ENCODE measurements at regions not wholly inside any gene's neighbourhood (a gene's known extent, or its start where the extent isn't known, plus 50 kb on each side); places are given as distances from the start of the nearest gene placed in this dataset.

DNA sequence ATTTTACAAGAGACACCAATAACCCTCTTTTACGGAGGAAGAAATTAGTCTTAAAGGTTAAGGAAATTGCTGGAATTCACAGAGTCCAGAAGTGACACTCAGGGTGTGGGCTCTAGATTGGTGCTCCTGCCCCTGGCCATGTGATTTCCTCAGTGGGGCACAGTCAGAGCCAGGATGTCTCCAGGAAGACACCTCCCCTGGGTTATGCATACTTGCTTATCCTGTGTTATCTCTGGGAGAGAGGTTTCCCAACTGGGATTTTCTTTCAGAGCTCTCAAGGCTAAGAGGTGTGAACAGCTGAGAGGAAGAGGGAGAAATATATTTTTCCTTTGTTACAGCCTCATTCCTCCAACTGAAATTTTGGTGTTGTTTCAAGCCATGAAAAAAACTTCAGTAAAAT lies 125.6 kb upstream of the CELF4 start:
- DNase-seq (ENCODE audit: low read depth): no peak

DNA sequence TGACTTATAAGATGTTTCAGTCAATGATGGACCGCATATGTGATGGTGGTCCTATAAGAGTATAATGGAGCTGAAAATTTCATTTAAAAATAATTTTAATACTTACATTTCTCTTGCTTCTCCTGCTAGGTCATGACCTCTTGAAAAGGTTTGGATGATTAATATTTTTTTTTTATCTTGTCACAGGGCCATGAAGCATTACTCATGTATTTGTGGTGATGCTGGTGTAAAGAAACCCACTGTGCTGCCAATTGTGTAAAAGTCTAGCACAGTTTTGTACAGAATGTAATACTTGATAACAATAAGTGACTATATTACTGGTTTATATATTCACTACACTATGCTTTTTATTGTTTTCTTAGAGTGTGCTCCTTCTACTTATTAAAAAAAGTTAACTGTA lies 124.2 kb upstream of the CELF4 start:
- DNase-seq (ENCODE audit: low read depth): no peak

DNA sequence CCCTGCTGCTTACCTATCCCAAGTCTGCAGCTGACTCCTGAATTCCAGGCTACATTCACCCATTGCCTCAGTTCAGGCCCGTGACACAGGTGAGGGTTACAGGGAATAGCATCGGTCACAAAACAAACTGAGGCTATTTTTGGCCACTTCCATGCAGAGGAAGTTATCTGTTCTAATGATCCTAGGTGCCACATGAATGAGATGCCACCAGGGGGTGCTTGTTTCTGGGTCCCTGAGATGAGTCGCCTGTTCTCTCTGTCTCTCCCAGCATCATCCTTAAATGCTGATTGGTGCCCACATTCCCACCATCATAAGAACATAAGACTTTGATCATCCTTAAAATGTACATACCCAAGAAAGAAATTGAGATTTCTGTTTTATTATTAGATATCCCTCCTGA lies 119.0 kb upstream of the CELF4 start:
- DNase-seq (ENCODE audit: low read depth): no peak

DNA sequence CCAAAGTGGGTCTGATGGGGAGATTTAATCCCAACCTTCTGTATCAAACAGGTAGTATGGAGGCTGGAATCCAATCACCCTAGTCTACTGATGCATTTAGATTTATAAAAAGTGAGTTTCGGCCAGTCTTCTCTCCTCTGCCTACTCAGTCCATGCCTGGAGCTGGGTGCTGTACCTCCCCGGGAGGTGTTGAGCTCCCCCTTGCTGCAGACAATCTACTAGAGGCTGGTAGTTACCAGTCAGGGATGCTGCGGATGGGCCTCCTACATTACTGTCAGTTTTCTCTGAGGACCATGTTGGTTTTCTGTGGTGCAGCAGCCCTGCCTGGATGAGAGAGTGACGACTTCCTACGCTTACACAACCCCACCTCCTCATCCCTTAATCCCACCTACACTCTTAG lies 118.6 kb upstream of the CELF4 start:
- no peak for DNase-seq (ENCODE audit: low read depth)

DNA sequence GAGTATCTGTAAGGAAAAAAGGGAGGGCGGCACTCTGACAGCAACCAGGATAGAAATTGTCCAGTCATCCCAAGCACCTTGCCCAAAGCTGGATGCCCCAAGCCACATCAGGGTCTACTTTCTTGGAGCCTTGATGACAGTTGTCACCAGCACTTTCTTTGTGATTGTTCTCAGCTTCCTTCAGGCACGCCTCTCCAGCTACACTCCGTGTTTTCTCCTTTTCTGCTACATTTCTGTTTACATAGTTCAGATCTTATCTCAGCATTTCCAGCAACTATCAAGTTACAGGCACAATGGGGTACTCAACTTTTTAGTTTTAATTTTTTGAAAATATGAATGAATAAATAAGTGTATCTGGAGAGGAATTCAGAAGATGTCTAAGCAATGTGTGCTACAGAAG lies 115.3 kb upstream of the CELF4 start:
- DNase-seq (ENCODE audit: low read depth): no peak

DNA sequence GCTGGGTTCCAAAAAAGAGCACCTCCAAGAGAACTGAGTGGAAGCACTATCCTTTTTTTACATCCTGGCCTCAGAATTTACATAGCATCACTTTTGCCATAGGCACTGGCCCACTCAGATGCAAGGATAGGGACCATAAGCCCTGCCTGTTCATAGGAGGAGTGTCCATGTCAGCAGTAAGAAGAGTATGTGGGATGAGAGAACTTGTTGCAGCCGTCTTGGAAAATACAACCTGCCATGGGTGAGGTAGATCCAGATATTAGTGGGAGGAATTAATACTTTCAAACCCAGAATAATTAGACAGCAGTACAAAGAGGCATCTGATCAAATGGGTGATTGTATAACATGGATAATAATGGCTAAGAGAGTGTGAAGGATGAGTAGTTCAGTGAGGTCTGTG lies 110.7 kb upstream of the CELF4 start:
- no peak for DNase-seq (ENCODE audit: low read depth)

DNA sequence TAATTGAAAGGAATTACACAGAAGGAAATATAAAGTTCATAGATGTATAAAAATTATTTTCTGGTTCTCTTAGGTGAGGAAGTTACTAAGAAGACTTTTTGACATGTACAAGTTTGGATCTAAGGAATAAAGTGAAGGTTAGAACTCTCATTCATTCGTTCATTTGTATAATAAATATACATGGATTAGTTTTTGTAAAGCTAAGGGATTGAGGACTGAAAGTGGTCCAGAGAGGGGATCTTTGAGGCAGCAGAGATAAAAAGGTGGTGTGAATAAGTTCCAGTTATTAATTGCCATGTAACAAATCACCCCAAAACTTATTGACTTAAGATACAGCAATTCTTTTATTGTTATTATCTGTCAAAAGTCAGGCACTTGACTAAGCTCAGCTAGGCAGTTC lies 110.1 kb upstream of the CELF4 start:
- no peak for DNase-seq (ENCODE audit: low read depth)

DNA sequence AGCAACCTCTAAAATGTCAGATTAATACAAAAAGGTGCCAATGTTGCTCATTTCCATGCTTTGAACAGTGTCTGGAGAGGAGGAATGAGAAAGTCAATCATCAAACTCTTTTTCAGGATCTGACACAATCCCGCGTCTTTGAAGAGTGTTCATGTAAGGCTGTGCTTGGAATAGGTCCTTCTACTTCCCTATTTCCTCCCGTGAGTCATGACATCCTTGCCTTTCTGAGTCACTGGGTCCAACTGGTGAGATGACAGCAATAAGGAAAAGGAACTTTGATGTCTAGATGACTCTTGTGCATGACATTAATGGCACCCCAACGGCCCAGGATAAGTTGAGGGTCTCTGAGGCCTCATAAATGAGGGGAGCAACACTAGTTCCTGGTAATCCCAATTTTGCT lies 109.0 kb upstream of the CELF4 start:
- no peak for DNase-seq (ENCODE audit: low read depth)

DNA sequence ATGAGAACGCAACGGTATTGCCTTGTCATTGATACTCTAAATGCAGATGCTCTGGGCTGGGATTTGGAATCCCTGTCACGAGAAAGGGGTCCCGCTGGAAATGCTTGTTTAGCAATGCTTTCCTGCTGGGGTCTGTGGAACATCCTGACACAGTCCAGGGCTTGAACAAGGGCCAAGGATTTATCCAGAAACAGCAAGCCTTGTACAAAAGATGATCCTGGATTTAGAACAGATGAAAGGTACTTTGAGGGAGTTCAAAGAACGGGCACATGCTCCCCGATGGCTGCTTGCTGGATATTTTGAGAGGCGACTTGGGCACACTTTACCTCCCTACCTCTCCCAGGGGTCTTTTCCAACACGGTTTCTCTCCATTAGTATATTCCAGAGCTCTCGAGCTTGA lies 108.1 kb upstream of the CELF4 start:
- DNase-seq (ENCODE audit: low read depth): no peak

DNA sequence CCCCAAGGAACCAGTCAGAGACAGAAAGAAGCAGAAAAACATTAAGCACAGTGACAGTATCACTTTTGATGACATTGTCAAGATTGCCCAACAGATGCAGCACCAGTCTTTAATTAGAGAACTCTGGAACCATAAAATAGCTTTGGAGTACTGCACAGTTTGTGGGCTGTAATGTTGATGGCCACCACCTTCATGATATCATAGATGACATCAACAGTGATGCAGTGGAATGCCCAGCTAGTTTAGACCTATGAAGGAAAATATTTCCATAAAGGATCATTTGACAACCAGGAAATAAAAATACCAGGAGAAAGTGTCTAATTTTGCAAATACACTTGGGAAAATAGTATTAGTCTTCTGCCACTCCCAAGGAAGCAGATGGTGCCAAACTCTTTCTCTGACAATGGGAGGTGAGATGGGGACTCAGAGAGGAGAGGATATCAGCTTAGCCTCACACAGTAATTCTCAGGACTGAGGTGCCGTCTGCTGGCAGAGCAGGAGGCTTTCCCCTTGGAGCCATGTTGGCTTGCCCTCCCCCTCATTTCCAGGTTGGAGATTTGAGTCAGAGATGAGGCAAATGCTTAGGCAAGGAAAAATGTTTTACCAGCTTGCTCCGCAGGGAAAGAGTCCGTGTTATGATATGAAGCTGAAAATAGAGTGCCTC lies 107.5 kb upstream of the CELF4 start:
- DNase-seq (ENCODE audit: low read depth): no peak

DNA sequence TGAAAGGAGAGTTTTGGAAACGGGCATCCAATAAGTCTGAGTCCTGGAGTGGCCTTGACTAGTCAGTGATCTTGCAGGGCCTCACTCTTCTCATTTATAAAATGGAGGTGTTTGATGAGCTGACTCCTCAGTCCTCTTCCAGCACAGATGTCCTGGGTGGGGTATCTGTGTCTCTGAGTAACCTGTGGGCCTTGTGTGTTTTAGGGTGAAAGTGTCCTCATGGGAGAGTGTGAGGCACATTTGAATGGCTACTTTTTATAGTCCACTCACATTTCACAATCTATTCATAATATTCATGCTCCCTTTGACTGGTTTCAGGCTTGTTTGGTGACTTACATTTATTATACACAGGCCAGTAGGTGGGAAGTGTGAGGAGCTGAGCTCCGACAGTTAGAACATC lies 106.4 kb upstream of the CELF4 start:
- DNase-seq (ENCODE audit: low read depth): no peak

DNA sequence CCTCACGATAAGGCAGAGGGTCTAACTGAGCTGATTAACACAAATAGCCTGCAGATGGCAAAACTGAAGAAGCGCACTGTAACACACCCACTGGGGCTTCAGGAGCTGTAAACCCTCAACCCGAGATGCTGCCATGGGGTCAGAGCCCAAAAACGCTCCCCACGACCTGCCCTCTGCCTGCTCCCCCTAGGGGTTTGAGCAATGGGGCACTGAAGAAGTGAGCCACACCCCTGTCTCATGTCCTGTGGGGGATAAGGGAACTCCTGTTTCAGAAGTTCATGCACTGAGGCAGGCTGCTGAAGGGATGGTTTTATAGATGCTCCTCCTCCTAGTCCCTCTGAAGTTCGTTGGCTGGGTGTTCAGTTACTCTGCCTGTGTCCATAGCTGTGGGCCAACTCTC lies 105.9 kb upstream of the CELF4 start:
- no peak for DNase-seq (ENCODE audit: low read depth)

DNA sequence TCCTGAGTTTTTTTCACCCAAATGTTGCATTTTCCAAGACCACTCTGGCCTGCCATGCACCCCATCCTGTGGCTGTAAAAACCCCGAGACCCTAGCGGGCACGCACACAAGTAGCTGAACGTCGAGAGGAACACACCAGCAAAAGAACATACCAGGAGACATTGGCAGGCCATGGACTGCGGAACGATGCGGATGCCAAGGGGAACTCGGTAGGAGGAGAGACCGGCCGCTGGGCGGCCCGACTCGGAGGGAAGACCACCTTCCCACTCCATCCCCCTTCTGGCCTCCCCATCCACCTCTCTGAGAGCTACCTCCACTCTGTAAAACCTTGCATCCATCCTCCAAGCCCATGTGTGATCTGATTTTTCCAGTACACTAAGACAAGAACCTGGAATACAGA lies 105.5 kb upstream of the CELF4 start:
- no peak for DNase-seq (ENCODE audit: low read depth)

DNA sequence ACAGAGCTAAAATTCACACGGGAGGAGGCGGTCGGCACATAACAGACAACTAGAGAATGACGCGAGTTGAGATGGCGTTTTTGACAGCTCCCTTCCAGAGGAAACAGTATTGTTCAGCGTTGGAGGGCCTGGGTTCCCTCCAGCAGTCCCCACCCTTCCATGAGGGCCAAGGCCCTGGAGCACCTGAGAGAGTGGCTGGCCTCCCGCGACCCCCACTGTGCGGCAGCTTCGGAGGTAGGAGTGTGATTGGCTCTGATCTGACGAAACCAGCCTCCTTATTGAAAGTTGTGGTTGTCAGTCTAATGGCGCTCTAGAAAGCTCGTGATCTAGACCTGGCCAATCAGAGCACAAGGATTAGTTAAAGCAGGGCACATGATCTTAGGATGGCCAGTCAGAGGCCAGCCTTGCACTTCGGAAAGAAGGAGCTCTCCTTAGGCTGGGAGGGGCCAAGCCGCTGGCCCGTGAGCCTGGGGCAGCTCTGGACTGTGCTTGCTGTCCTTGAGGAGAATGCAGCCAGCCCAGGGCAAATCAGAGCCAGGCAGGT lies 104.5 kb upstream of the CELF4 start:
- no peak for DNase-seq (ENCODE audit: low read depth)

DNA sequence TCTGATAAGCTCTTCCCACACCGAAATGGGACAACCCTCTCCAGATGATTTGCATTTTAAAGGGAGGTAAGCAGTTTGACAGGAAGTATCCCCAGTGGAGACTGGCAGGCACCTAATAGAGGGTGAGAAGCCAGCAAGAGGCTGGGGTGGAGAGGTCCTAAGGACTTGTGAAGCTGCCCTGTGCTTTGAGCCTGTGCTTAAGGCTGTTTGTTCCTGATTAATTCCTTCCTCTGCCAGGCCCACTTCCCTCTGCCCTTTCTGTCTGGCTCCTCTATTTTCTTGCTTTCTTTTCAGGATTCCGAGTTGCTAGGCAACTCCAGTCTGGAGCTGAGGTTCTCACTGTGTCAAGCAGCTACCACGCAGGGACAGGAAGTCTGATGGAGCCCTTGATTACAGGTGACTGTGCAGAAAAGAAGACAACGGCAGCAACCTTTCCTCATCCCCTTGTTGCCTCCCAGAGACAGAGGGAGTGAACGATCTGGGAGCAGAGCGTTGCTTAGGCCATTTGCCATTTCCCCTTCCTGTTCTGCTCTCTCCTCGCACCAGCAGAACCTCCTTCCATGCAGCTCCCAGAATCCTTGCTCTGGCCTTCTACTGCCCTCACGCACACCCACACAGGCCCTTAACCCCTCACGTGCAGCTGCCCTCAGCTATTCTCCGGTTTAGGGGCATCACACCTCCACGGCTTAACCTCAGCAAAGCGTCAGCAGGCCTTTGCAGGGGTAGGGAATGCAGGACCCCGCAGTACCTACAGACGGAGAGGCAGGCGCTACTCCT lies 103.6 kb upstream of the CELF4 start:
- DNase-seq (ENCODE audit: low read depth): no peak

DNA sequence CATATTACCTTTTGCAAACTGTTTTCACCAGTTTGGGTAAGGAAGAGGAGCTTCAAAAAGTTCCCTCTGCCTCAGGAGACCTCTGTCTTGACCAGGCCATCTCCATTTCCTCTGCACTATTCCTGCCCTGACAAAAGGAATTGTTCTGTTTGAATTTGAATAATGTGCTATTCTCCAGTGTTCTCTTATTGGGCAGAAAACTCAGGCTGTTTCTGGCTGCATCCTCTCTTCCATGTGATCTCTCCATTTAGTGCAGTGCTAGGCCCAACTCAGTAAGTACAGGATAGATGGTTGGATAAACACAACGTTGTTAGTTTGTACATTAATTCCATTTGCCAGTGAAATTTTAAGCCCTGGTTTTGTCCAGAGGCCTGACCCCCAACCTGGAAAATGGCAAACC lies 102.2 kb upstream of the CELF4 start:
- DNase-seq (ENCODE audit: low read depth): no peak

DNA sequence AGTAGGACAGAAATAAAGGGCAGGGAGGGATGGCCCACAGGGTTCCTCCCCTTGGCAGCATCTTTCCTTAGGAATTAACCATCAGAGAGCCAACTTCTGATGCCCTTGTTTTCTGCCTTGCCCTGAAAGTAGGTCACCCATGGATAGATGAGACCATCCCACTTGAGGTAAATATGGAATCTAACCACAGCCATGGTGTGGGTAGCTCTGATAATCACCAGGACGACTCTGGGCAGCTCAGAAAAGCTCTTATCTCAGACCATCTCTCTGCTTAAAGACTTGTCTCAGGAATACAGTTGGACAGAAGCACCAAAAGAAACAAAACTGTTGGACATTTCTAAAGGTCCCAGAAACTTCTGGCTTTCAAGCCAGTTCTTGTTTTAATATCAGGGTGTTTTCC lies 101.4 kb upstream of the CELF4 start:
- DNase-seq (ENCODE audit: low read depth): no peak

DNA sequence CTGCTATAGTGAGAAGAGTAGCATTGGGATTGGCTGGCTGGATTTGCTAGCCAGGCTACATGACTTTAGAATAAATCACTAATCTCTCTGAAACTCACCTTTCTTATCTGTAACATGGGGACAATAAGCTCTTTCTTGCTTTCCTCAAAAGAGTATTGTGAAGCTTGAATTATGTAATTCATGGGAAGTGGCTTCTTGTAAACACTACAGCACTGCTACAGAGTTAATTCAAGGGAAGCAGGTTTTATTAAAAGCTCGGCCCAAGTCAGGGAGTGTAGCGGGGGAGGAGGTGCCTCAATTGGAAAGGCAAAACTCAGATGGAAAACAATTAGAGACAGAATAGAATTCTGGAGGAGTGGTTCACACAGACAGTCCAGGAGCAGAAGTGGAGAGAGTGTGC lies 100.9 kb upstream of the CELF4 start:
- no peak for DNase-seq (ENCODE audit: low read depth)

DNA sequence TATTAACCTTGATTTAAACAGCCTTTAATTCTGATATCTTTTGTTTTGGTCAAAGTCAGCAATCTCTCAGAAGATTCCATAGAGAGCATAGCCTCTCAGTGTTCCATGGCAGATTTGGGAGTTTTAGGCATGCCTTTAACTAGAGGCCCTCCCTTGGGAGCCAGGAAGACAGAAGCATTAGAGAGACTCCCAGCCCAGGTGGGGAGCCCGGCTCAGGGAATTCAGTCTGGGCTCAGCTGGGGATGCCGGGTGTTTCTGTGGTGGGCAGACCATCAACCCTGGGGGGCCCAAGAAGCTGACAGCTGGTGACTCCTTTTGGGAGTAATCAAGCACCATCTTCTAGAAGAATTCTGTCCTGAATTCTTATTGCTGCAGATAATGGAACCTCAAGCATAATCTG lies 99.7 kb upstream of the CELF4 start:
- no peak for DNase-seq (ENCODE audit: low read depth)

DNA sequence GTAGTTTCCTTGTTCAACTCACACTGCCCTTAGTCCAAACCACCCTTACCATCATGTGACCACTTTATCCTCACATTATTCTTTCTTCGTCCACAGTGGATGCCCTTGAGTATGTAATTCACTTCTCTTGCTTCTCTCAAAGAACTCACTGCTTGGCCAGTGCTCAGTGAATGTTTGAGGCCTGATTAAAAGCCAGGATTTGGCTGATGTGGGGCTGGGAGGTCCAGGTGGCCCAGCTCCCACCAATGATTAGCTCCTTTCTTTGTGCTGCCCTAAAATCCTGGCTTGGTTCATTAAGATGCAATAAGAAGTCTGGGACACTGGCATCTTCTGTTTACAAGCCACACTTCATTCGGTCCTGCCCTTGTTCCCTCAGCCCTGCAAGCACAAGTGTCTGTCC lies 97.8 kb upstream of the CELF4 start:
- no peak for DNase-seq (ENCODE audit: low read depth)

DNA sequence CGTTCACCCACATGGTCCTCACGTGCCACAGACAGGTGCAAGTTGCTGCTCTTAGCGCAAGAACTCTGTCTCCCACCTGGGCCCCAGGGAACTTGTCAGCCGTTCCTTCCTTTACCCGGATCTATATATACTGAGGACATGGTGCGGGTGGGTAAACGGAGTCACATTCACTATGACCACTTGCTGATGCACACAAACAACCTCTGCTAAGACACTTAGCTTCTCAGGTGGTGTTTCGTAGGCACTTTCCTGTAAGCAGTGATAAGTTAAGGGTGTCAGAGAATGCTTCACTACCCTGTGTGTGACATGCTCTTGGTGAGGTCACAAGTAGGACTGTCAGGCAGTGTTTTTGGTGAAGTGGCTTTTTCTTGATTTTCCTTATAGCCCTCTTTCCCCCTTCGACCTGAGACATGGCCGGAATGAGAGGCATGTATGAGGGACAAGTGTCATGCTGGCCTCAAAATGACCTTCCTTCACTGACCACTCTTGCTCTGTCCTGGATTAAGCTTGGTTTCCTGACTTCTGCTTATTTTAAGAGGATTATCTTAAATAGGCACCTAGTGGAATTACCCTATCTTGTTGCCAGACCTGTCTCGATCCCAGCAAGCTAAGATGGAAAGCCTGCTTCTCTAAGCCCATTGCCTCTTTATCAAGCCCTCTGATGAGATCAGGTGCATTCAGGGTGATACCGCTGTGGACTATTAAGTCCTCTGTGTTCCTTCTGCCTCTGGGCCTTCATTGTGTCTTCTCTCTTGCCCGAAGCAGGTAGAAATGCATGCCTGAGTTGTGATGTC lies 97.1 kb upstream of the CELF4 start:
- DNase-seq (ENCODE audit: low read depth): no peak

DNA sequence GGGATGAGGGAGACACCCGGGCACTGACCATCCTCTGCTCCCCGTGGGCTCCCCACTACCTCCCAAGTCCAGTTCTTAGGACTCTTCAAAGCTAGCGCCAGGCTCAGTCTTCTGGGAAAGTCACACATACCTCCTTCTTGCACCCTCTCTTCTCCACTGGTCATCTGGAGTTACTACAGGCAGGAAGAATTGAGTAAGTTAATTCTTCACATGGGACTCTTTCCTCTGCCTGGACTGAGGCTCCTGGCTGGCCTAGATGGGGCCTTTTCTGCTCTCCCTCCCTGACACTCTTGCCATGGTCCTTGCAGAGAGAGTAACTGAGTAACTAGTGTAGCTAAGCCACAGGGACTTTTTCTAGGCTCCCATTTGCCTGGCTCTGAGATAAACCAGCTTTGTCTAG lies 96.5 kb upstream of the CELF4 start:
- no peak for DNase-seq (ENCODE audit: low read depth)

DNA sequence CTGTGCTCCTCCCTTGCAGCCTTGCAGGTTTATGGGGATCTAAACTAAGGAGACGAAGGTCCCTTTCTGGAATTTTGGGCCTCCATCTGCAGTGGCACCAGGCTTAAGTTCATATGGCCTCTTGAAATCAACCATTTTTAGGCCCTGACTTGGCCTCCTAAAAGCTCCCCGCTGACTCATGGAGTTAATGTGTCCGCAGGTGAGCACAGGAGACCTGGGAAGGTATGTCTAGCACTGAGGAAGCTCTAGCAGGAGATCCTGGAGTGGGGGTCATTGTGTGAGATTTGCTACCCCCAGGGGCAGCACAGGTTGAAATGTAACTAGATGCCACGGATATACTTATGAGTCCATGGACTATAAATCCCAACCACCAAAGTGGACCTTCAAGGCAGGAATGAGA lies 95.9 kb upstream of the CELF4 start:
- DNase-seq (ENCODE audit: low read depth): no peak

Measured in RPMI7951 (cell line).